ENCODE measurements at regions not wholly inside any gene's neighbourhood (a gene's known extent, or its start where the extent isn't known, plus 50 kb on each side); places are given as distances from the start of the nearest gene placed in this dataset.

- dilution Hi-C loops (cut with MboI; ENCODE audit: extremely low pct_ligation_motif_present, low sequenced_read_pairs) (no loop called here), intact Hi-C loops (cut with micrococcal nuclease) (loop anchor here (5.0 kb wide), 1 partner anchor 1662 kb away; no protein-coding TSS in a partner anchor)
- ChIA-PET POLR2A (no interaction called here), CTCF (no interaction called here)
- Histone ChIP-seq H3K4me1 (ENCODE audit: control insufficient read depth, extremely low read depth, insufficient read depth, low read length) (no peaks in the 10 kb centered on the region), H3K27me3 (ENCODE audit: control insufficient read depth in 2 of 2, insufficient read depth in 2 of 2, low read length in 2 of 2) (no peaks in the 10 kb centered on the region), H3K4me3 (replicated peaks in 1 of 3; ENCODE audit: insufficient read depth in 1 of 3, low read depth in 1 of 3, low read length in 3 of 3) (no peak overlapping the region), H4K20me1 (replicated peaks; ENCODE audit: control insufficient read depth, extremely low read depth, insufficient read depth, low read length) (no peaks in the 10 kb centered on the region), H3K27ac (ENCODE audit: insufficient read depth, low read depth, low read length) (no peak overlapping the region), H3K9me3 (replicated peaks; ENCODE audit: control insufficient read depth, insufficient read depth, low read length) (peaks cover 2% of the 10 kb centered on the region), H3K9ac (replicated peaks; ENCODE audit: extremely low read depth, insufficient read depth, low read length) (no peak overlapping the region), H3K79me2 (ENCODE audit: control insufficient read depth, insufficient read depth, low read length) (no peaks in the 10 kb centered on the region), H2AFZ (ENCODE audit: low read depth, low read length) (no peak overlapping the region), H3K36me3 (ENCODE audit: control insufficient read depth in 2 of 2, extremely low read depth in 1 of 2, insufficient read depth in 2 of 2, low read length in 2 of 2) (no peaks in the 10 kb centered on the region), H3K4me2 (ENCODE audit: insufficient read depth, low read length) (no peak overlapping the region), H3K9me1 (replicated peaks; ENCODE audit: control insufficient read depth, extremely low read depth, insufficient read depth, low read length) (no peaks in the 10 kb centered on the region)
- TF ChIP-seq POLR2A (IDR thresholded peaks at IDR 0.05; ENCODE audit: low read depth, low read length) (no peak), POLR2AphosphoS5 (IDR thresholded peaks at IDR 0.05; ENCODE audit: insufficient read depth, low read depth, low read length) (no peak), MAX (IDR thresholded peaks at IDR 0.05; ENCODE audit: insufficient read depth, insufficient read length) (no peak), GATA2 (IDR thresholded peaks at IDR 0.05; ENCODE audit: insufficient read depth, insufficient read length, low read depth, low read length) (no peak), CTCF (IDR thresholded peaks at IDR 0.05; ENCODE audit: extremely low read depth in 1 of 2, insufficient read depth in 1 of 2, low read depth in 1 of 2, low read length in 2 of 2) (no peak), MYC (IDR thresholded peaks at IDR 0.05; ENCODE audit: low read depth, low read length) (no peak), JUN (IDR thresholded peaks at IDR 0.05; ENCODE audit: borderline replicate concordance, insufficient read depth, insufficient read length, low read depth) (no peak), EZH2 (IDR thresholded peaks at IDR 0.05; ENCODE audit: borderline replicate concordance, low read depth, low read length, severe bottlenecking) (no peak), FOS (IDR thresholded peaks at IDR 0.05; ENCODE audit: borderline replicate concordance, insufficient read depth, low read length) (no peak)
- DNase-seq (ENCODE audit: low read depth, low spot score): no peak
- no peak for FAIRE-seq
- BruUV-seq (replicated peaks): no TSS peak
Observed at GRCh38 chr9:75464726-75465125, 376.4 kb downstream of the OSTF1 start.
